MM.1S (cell line): ENCODE measurements at regions not wholly inside any gene's neighbourhood (a gene's known extent, or its start where the extent isn't known, plus 50 kb on each side); places are given as distances from the start of the nearest gene placed in this dataset.
"Not testable (repeated sequence)": the region's sequence is repeated elsewhere in the genome, so short reads cannot be mapped to it uniquely, and the experiment has no call there.

Experiments used
- CTCF ChIP-seq: fragments of 300-600 bp; sonication (generic); IDR thresholded peaks from 2 replicates; pipeline ENCODE4 v1.5.1; 2016; ENCODE audit warnings: antibody characterized with exemption, low read length, mixed read lengths
- EZH2 ChIP-seq: fragments of 300-600 bp; sonication (generic); optimal IDR thresholded peaks from 2 replicates; pipeline ENCODE3; 2017; ENCODE audit warnings: low read depth, mild to moderate bottlenecking, antibody characterized with exemption, low read length, mixed read lengths
- EZH2phosphoT487 ChIP-seq: fragments of 300-600 bp; sonication (generic); IDR thresholded peaks from 2 replicates; pipeline ENCODE4 v1.6.1; 2018; ENCODE audit warnings: antibody characterized with exemption, low read length

DNA sequence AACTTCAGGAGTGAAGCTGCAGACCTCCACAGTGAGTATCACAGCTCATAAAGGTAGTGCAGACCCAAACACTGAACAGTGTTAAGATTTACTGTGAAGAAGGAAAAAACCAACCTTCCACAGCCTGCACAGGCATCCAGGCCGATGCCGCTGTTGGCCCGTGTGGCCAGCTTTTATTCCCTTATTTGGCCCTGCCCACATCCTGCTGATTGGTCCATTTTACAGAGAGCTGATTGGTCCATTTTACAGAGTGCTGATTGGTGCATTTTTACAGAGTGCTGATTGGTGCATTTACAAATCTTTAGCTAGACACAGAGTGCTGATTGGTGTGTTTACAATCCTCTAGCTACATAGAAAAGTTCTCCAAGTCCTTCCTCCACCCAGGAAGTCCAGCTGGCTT, 49.9 kb upstream of the CHD2 start:
- not testable (repeated sequence) for TF ChIP-seq CTCF, EZH2, EZH2phosphoT487
